Activated T-helper 1 cell treated with anti-CD3 and anti-CD28 coated beads, Interleukin-12 subunit alpha, Interleukin-12 subunit beta, Interleukin-2, Interleukin-4 antibody, amounts not matched to agents 30 ng/mL and 10 ng/mL and 1 ng/mL, durations not matched to agents 14 hours and 24 hours and 36 hours (primary cell): ENCODE measurements at regions not wholly inside any gene's neighbourhood (a gene's known extent, or its start where the extent isn't known, plus 50 kb on each side); places are given as distances from the start of the nearest gene placed in this dataset.

Experiments
- DNase-seq: peaks from one replicate; pipeline ENCODE4 v3.0.0; 2021; ENCODE audit warnings: low spot score
- H3K27ac Mint-ChIP-seq: one replicate; pipeline ENCODE4 v1.8.0; 2021; ENCODE audit warnings: mild to moderate bottlenecking, mixed read lengths
- H3K27me3 Mint-ChIP-seq: one replicate; pipeline ENCODE4 v1.8.0; 2022; ENCODE audit warnings: mild to moderate bottlenecking, moderate library complexity, mixed read lengths; ENCODE audit not compliant: insufficient read depth
- H3K36me3 Mint-ChIP-seq: one replicate; pipeline ENCODE4 v1.8.0; 2021; ENCODE audit warnings: low read depth, mixed read lengths
- H3K4me1 Mint-ChIP-seq: one replicate; pipeline ENCODE4 v1.8.0; 2021; ENCODE audit warnings: low read depth, mixed read lengths
- H3K4me3 Mint-ChIP-seq: one replicate; pipeline ENCODE4 v1.8.0; 2021; ENCODE audit warnings: mild to moderate bottlenecking, moderate library complexity, mixed read lengths
- H3K9me3 Mint-ChIP-seq: one replicate; pipeline ENCODE4 v1.8.0; 2021; ENCODE audit warnings: mixed read lengths
- intact Hi-C: fragments of 100-400 bp; cut with micrococcal nuclease; formaldehyde crosslinking; loops from one replicate; pipeline ENCODE4 v1.15.1; 2024

GRCh38 chr5:159449925-159450324 is 119.6 kb upstream of the IL12B start:
- Mint-ChIP-seq H3K4me1 (peaks cover 9% of the 10 kb centered on the region), H3K27ac (no peak overlapping the region), H3K36me3 (no peaks in the 10 kb centered on the region), H3K4me3 (no peak overlapping the region), H3K9me3 (no peaks in the 10 kb centered on the region), H3K27me3 (peaks cover 67% of the 10 kb centered on the region)
- intact Hi-C loops, result loop anchor here (10.0 kb wide), 1 partner anchor 965 kb away; the partner anchor contains the start of gene SLU7
- no peak for DNase-seq

GRCh38 chr5:159450417-159450816 is 120.1 kb upstream of the IL12B start:
- H3K36me3 Mint-ChIP-seq, result no peaks in the 10 kb centered on the region
- H3K4me3 Mint-ChIP-seq, result no peak overlapping the region
- peaks cover 6% of the 10 kb centered on the region for H3K4me1 Mint-ChIP-seq
- peaks cover 66% of the 10 kb centered on the region for H3K27me3 Mint-ChIP-seq
- DNase-seq, result no peak
- no peaks in the 10 kb centered on the region for H3K9me3 Mint-ChIP-seq
- no peak overlapping the region for H3K27ac Mint-ChIP-seq
- intact Hi-C loops, result loop anchor here (10.0 kb wide), 1 partner anchor 964 kb away; the partner anchor contains the start of gene SLU7

- no peak overlapping the region for H3K27ac Mint-ChIP-seq
- peaks cover 16% of the 10 kb centered on the region for H3K4me1 Mint-ChIP-seq
- H3K27me3 Mint-ChIP-seq, result peaks cover 67% of the 10 kb centered on the region
- no peaks in the 10 kb centered on the region for H3K36me3 Mint-ChIP-seq
- DNase-seq, result no peak
- H3K9me3 Mint-ChIP-seq, result no peaks in the 10 kb centered on the region
- no peak overlapping the region for H3K4me3 Mint-ChIP-seq
- intact Hi-C loops, result loop anchor here (10.0 kb wide), 1 partner anchor 963 kb away; the partner anchor contains the start of gene SLU7
These were observed 121.1 kb upstream of the IL12B start for GRCh38 chr5:159451197-159452052.

DNA sequence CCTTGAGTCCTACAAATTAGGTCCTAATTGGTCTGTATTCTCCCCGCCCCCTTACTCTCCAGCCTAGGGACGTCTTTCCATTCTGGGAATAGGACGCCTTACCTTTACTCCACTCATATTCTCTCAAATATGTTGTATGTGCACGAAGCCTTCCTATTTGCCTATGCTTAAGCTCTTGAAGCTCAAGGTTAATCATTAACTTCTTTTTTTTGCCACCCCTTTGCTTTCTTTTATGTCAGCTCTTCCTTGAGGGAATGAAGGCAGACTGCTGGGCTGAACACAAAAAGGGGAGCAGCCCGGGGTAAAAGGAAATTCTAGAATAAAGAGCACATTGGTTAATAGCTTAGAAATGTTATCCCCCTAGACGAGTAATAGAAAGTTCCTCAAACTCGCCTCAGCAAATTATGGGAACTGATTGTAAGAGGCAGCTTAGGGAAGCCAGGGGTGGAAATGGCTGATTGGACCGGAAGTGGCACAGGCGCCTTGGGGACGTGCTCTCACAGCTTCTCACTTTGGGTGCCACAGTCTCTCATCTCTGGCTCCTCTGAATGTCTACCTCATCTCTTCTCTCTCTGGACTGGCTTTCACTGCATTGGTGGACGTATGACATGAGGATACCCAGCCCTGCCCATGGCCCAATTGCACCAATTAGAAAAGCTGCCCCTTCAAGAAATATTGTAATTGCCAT is 122.3 kb upstream of the IL12B start:
- Mint-ChIP-seq H3K27me3 (peaks cover 58% of the 10 kb centered on the region), H3K4me1 (peaks cover 28% of the 10 kb centered on the region), H3K36me3 (no peaks in the 10 kb centered on the region), H3K4me3 (no peak overlapping the region), H3K27ac (no peak overlapping the region), H3K9me3 (no peaks in the 10 kb centered on the region)
- no peak for DNase-seq
- intact Hi-C loops, result loop anchor here (10.0 kb wide), 1 partner anchor 962 kb away; the partner anchor contains the start of gene SLU7

DNA sequence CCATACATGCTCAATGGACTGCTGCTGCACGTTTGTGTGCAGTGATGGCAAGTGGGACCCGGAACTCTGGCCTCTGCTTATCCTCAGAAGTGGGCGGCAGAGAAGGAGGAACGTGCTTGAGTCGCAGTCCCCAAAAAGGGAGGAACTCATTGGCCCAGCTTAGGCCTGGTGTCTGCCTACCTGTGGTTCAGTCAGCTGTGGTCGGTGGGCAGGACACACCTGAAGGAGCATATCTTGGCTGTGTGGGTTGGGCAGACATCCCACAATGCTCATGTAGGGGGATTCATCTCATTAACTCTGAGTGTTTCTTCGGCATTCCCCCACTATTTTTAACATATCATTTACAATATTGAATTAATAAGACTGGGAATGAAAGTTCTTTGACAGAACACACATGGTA is 122.9 kb upstream of the IL12B start:
- Mint-ChIP-seq H3K27me3 (peaks cover 58% of the 10 kb centered on the region), H3K36me3 (no peaks in the 10 kb centered on the region), H3K27ac (no peak overlapping the region), H3K4me3 (no peak overlapping the region), H3K9me3 (peaks cover 1% of the 10 kb centered on the region), H3K4me1 (peaks cover 34% of the 10 kb centered on the region)
- intact Hi-C loops, result loop anchor here (10.0 kb wide), 1 partner anchor 962 kb away; the partner anchor contains the start of gene SLU7
- no peak for DNase-seq

- DNase-seq, result no peak
- intact Hi-C loops, result loop anchor here (1.0 to 10.0 kb wide), 6 partner anchors 29 to 1597 kb away; partner anchors contain the start of genes CLINT1, PWWP2A and SLU7
- H3K9me3 Mint-ChIP-seq, result peaks cover 16% of the 10 kb centered on the region
- H3K27ac Mint-ChIP-seq, result no peak overlapping the region
- H3K4me1 Mint-ChIP-seq, result peaks cover 52% of the 10 kb centered on the region
- H3K36me3 Mint-ChIP-seq, result peaks cover 3% of the 10 kb centered on the region
- H3K4me3 Mint-ChIP-seq, result no peak overlapping the region
- H3K27me3 Mint-ChIP-seq, result peaks cover 47% of the 10 kb centered on the region
These were observed 126.0 kb upstream of the IL12B start for GRCh38 chr5:159456261-159456660.

DNA sequence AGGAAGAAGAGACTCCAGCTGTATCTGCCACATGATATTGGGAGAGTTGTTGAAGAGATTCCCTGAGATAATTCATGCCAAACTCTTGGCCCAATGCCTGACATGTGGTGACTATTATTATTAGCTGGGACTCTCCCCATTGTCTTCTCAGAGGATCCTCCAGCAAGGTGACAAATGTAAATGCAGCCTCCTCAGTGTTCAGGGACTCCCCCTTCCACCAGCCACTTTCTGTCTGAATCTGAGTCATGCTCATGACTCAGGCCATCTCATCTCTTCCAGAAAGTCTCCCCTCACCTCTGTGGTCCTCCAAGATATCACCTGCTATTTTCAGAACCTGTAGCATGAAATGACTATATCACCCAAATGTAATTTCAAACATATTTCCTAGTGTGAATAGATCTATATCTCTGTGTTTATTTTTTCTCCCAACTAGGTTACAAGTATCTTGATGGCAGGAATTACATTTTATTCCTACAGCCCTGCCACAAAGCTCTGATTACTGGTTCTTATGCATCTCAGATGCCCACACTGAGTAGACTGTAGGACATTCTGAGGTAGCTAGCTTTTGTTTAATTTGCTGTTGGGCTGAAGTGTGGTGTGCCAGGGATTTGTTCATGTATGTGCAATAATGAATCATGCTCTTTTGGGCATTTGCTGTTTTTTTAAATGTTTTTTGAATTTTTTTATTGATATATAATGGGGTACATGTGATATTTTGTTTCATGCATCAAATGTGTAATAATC is 126.6 kb upstream of the IL12B start:
- Mint-ChIP-seq H3K9me3 (peaks cover 16% of the 10 kb centered on the region), H3K27ac (peak overlapping the region; percentile 88), H3K4me1 (peaks cover 50% of the 10 kb centered on the region), H3K4me3 (peak overlapping the region; percentile 46), H3K27me3 (peaks cover 50% of the 10 kb centered on the region), H3K36me3 (peaks cover 3% of the 10 kb centered on the region)
- DNase-seq, result peak; percentile 59
- intact Hi-C loops, result loop anchor here (1.0 to 10.0 kb wide), 8 partner anchors 30 to 1598 kb away; partner anchors contain the start of genes CLINT1, PWWP2A, SLU7 and TTC1

- H3K27ac Mint-ChIP-seq, result peak overlapping the region; percentile 75
- H3K36me3 Mint-ChIP-seq, result peaks cover 3% of the 10 kb centered on the region
- peaks cover 16% of the 10 kb centered on the region for H3K9me3 Mint-ChIP-seq
- H3K4me3 Mint-ChIP-seq, result peak overlapping the region; percentile 45
- H3K27me3 Mint-ChIP-seq, result peaks cover 44% of the 10 kb centered on the region
- DNase-seq, result peak; percentile 29
- intact Hi-C loops, result loop anchor here (1.0 to 10.0 kb wide), 10 partner anchors 46 to 957 kb away; partner anchors contain the start of genes PWWP2A, RNF145, SLU7 and UBLCP1
- H3K4me1 Mint-ChIP-seq, result peaks cover 50% of the 10 kb centered on the region
These were observed 128.0 kb upstream of the IL12B start for GRCh38 chr5:159458217-159458711.

- intact Hi-C loops, result loop anchor here (2.0 to 10.0 kb wide), 3 partner anchors 280 to 956 kb away; partner anchors contain the start of genes PWWP2A and SLU7
- Mint-ChIP-seq H3K4me3 (no peak overlapping the region), H3K9me3 (peaks cover 16% of the 10 kb centered on the region), H3K27ac (no peak overlapping the region), H3K36me3 (peaks cover 3% of the 10 kb centered on the region), H3K27me3 (peaks cover 39% of the 10 kb centered on the region), H3K4me1 (peaks cover 50% of the 10 kb centered on the region)
- no peak for DNase-seq
These were observed 128.9 kb upstream of the IL12B start for GRCh38 chr5:159459132-159459627.

DNA sequence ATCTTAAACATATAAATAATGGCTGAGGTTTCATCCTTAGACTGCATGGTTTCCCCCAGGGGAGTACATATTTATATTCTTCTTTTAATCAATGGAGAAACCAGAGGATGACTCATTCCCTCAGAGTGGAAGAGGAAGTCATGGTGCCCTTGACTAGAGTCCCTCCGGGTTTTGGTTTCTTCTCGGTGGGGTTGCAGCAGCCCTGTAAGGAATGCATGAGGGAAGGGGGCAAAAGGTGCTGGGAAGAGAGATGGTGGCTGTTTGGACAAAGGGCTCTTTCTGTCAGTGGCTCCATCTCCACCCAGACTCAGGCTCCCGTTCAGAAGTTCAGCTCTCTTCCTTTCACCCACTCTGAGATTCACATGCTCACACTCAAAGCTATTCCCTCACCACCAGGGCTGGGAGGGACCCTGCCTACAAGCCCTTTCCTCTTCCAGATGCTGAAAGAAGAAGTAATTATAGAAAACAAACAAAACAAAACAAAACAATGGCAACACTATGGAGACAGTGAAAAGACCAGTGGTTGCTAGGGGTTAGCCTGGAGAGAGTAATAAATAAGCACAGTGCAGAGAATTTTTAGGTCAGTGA is 129.8 kb upstream of the IL12B start:
- intact Hi-C loops, result loop anchor here (2.0 to 10.0 kb wide), 3 partner anchors 281 to 955 kb away; partner anchors contain the start of genes PWWP2A and SLU7
- DNase-seq, result no peak
- Mint-ChIP-seq H3K4me1 (peaks cover 50% of the 10 kb centered on the region), H3K4me3 (peak overlapping the region; percentile 28), H3K36me3 (peaks cover 3% of the 10 kb centered on the region), H3K27me3 (peaks cover 33% of the 10 kb centered on the region), H3K27ac (peak overlapping the region; percentile 13), H3K9me3 (peaks cover 16% of the 10 kb centered on the region)

- H3K9me3 Mint-ChIP-seq, result peaks cover 11% of the 10 kb centered on the region
- H3K4me1 Mint-ChIP-seq, result peaks cover 19% of the 10 kb centered on the region
- intact Hi-C loops, result loop anchor here (1.0 kb wide), 1 partner anchor 11 kb away; no protein-coding TSS in a partner anchor
- peaks cover 3% of the 10 kb centered on the region for H3K36me3 Mint-ChIP-seq
- no peak overlapping the region for H3K27ac Mint-ChIP-seq
- no peak overlapping the region for H3K4me3 Mint-ChIP-seq
- DNase-seq, result no peak
- H3K27me3 Mint-ChIP-seq, result peaks cover 41% of the 10 kb centered on the region
These were observed 133.5 kb upstream of the IL12B start for GRCh38 chr5:159463590-159464321.
